T-helper 17 cell (primary cell): ENCODE measurements at regions not wholly inside any gene's neighbourhood (a gene's known extent, or its start where the extent isn't known, plus 50 kb on each side); places are given as distances from the start of the nearest gene placed in this dataset.

Source experiments
- ATAC-seq: fragments of 150-1000 bp; cut with Tn5 transposase; 2 replicates; pipeline ENCODE4 v1.10.0; 2021; ENCODE audit warnings: mild to moderate bottlenecking, moderate library complexity
- DNase-seq, 3 donors: peaks; one replicate each; pipeline versions ENCODE4 v3.0.0 to v3.0.0-alpha.2; 2020 to 2021
- H3K9me3 ChIP-seq: one replicate; pipeline ENCODE4 v1.7.0; 2013; ENCODE audit warnings: low read length, mild to moderate bottlenecking; ENCODE audit not compliant: control insufficient read depth, poor library complexity, severe bottlenecking
- H3K27ac Mint-ChIP-seq: one replicate; pipeline ENCODE4 v1.8.0; 2022; ENCODE audit warnings: mild to moderate bottlenecking, moderate library complexity, mixed read lengths
- H3K27me3 Mint-ChIP-seq: one replicate; pipeline ENCODE4 v1.8.0; 2022; ENCODE audit warnings: mixed read lengths
- H3K36me3 Mint-ChIP-seq: one replicate; pipeline ENCODE4 v1.8.0; 2022; ENCODE audit warnings: low read depth, mixed read lengths
- H3K4me1 Mint-ChIP-seq: one replicate; pipeline ENCODE4 v1.8.0; 2022; ENCODE audit warnings: mild to moderate bottlenecking, mixed read lengths
- H3K4me3 Mint-ChIP-seq: one replicate; pipeline ENCODE4 v1.8.0; 2022; ENCODE audit warnings: mild to moderate bottlenecking, moderate library complexity, mixed read lengths

DNA sequence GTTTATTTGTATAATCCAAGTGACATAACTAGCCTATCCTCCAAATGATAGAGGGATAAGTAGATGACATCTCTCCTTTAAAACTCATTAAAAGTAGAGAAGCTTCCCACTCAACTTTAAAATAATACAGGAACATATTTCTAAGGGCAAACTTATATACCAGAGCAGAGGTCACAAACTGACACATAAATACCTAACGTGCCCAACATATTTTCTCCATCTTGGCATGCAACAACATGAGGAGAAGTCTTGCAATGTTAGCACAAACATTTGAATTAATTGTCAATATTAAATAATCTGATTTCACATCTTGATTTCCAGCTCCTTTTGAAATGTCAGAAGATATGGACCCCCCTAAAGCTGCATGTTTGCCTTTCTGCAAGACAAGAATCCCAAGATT is 335.0 kb downstream of the DEPDC1B start:
- Mint-ChIP-seq H3K4me1 (no peaks in the 10 kb centered on the region), H3K36me3 (no peaks in the 10 kb centered on the region), H3K27me3 (no peaks in the 10 kb centered on the region), H3K27ac (no peak overlapping the region), H3K4me3 (no peak overlapping the region)
- no peak for DNase-seq
- ATAC-seq = no peak
- no peaks in the 10 kb centered on the region for H3K9me3 ChIP-seq

DNA sequence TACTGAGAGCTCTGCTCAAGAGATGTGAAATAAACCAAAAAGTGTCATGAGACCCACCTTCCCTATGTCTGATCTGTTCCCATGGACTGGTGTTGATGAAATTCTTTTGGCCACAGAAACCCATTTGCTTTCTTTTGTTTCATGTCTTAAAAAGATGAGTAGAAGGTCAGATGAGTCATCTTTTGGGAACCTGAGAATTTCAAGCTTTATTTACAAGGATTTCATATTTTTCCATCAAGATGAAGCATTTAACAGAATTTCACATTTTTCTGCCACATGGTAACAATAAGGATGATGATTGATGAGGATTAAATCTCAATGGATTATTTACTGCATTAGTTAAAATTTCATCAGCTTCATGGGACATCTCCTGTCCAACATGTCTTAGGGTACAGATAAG is 337.8 kb downstream of the DEPDC1B start:
- H3K4me3 Mint-ChIP-seq = no peak overlapping the region
- no peaks in the 10 kb centered on the region for H3K4me1 Mint-ChIP-seq
- no peaks in the 10 kb centered on the region for H3K9me3 ChIP-seq
- H3K27ac Mint-ChIP-seq = no peak overlapping the region
- DNase-seq (no peak), ATAC-seq (no peak)
- H3K36me3 Mint-ChIP-seq = no peaks in the 10 kb centered on the region
- no peaks in the 10 kb centered on the region for H3K27me3 Mint-ChIP-seq

GRCh38 chr5:60360355-60360754 is 339.6 kb downstream of the DEPDC1B start:
- no peak overlapping the region for H3K4me3 Mint-ChIP-seq
- no peaks in the 10 kb centered on the region for H3K36me3 Mint-ChIP-seq
- no peaks in the 10 kb centered on the region for H3K4me1 Mint-ChIP-seq
- ATAC-seq = no peak
- no peak overlapping the region for H3K27ac Mint-ChIP-seq
- no peaks in the 10 kb centered on the region for H3K27me3 Mint-ChIP-seq
- no peak for DNase-seq
- H3K9me3 ChIP-seq = peaks cover 3% of the 10 kb centered on the region

DNA sequence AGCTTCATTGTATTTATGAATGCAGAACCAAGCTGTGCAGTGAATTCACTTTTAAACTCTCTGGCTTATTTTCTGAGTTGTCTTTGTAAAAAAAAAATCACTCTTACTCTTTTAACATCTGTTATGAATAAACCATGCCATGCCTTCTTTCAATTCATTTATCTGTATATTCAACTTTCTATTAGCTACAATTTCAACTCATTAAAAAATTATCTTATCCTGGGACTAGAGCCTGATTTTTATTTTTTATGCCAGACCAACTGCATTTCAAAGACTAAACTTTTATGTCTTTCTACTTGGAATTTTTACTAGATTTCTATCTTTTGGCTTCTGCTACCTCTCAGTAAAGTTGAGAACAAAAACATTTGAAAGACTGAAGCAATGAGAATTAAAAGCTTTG is 342.7 kb downstream of the DEPDC1B start:
- H3K4me1 Mint-ChIP-seq = no peaks in the 10 kb centered on the region
- H3K27ac Mint-ChIP-seq = no peak overlapping the region
- H3K4me3 Mint-ChIP-seq = no peak overlapping the region

DNA sequence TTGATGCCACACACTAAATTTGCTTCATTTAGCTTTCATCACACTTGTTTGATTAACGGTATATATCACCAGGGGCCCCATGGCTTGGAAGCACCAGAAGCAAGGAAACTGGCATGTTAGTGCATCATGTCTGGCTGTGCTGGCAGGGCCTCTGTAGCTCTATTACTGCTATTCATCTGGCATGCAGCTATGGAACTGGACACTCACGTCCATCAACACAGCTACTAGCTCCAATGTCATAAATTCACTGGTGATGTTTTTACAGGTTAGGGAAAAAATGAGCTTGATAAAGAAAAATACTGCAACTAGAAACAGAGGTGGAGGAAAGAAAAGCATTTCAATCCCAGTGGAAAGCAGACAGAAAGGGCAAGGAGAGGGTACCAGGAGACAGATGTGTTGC is 343.2 kb downstream of the DEPDC1B start:
- no peak for DNase-seq
- Mint-ChIP-seq H3K27me3 (no peaks in the 10 kb centered on the region), H3K4me3 (no peak overlapping the region), H3K27ac (no peak overlapping the region), H3K4me1 (no peaks in the 10 kb centered on the region), H3K36me3 (no peaks in the 10 kb centered on the region)
- peaks cover 3% of the 10 kb centered on the region for H3K9me3 ChIP-seq
- no peak for ATAC-seq

More for the DNA sequence above, 342.7 kb downstream of the DEPDC1B start:
- H3K27me3 Mint-ChIP-seq = no peaks in the 10 kb centered on the region
- no peak for ATAC-seq
- no peak for DNase-seq
- H3K36me3 Mint-ChIP-seq = no peaks in the 10 kb centered on the region
- H3K9me3 ChIP-seq = peaks cover 3% of the 10 kb centered on the region

DNA sequence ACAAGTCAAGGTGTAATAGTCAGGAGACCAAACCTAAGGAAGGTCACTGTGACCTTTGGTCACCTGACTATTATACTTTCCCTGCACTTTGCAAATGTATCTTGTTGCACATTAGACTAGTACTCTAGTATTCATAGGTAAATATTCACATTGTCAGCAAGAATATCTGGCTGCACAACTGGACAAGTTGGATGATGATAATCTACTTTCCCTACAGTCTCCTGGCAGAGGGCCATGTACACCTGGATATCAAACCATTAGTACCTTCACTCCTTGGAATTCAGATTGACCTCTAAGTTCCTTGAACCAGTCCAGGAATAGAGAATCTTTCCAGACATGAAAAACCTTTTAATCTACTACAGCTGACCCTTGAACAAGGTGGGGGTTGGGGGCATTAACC is 344.8 kb downstream of the DEPDC1B start:
- Mint-ChIP-seq H3K4me1 (no peaks in the 10 kb centered on the region), H3K36me3 (no peaks in the 10 kb centered on the region), H3K27ac (no peak overlapping the region), H3K27me3 (no peaks in the 10 kb centered on the region), H3K4me3 (no peak overlapping the region)
- peaks cover 3% of the 10 kb centered on the region for H3K9me3 ChIP-seq
- DNase-seq (no peak), ATAC-seq (no peak)

GRCh38 chr5:60354311-60354710 is 345.7 kb downstream of the DEPDC1B start:
- Mint-ChIP-seq H3K4me3 (no peak overlapping the region), H3K27ac (no peak overlapping the region), H3K4me1 (no peaks in the 10 kb centered on the region), H3K27me3 (no peaks in the 10 kb centered on the region), H3K36me3 (no peaks in the 10 kb centered on the region)
- peaks cover 3% of the 10 kb centered on the region for H3K9me3 ChIP-seq
- no peak for ATAC-seq
- no peak for DNase-seq

GRCh38 chr5:60352992-60353599 is 346.9 kb downstream of the DEPDC1B start:
- no peaks in the 10 kb centered on the region for H3K27me3 Mint-ChIP-seq
- no peak overlapping the region for H3K27ac Mint-ChIP-seq
- no peak overlapping the region for H3K4me3 Mint-ChIP-seq
- H3K36me3 Mint-ChIP-seq = no peaks in the 10 kb centered on the region
- DNase-seq (no peak), ATAC-seq (no peak)
- H3K9me3 ChIP-seq = peaks cover 3% of the 10 kb centered on the region
- H3K4me1 Mint-ChIP-seq = no peaks in the 10 kb centered on the region

GRCh38 chr5:60350794-60351193 is 349.2 kb downstream of the DEPDC1B start:
- DNase-seq (no peak), ATAC-seq (no peak)
- H3K4me3 Mint-ChIP-seq = no peak overlapping the region
- H3K4me1 Mint-ChIP-seq = no peaks in the 10 kb centered on the region
- no peaks in the 10 kb centered on the region for H3K27me3 Mint-ChIP-seq
- H3K27ac Mint-ChIP-seq = no peak overlapping the region
- no peaks in the 10 kb centered on the region for H3K9me3 ChIP-seq
- no peaks in the 10 kb centered on the region for H3K36me3 Mint-ChIP-seq

DNA sequence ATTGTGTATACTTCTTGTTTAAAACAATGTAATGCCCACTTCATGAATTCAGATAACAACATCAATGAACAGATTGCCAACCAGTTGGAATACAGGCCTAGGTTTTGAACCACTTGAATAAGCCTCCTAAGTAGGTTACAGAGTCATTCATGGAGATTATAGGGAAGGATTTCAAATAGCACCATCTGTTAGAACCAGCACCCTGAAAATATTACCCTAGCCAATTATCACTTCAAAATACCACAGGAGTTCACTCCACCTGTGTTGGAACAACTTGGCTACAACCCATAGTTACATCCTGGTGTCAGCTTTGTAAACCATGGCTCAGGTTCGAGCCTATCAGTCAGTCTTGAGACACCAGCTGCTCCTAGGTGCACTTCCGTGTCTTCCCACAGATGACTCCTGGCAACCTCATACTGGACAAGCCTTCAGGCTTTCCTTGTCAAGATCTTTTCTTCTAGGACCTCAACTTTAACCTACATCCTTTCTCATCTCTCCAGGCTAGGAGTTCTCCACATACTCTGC is 350.0 kb downstream of the DEPDC1B start:
- Mint-ChIP-seq H3K4me3 (no peak overlapping the region), H3K27me3 (no peaks in the 10 kb centered on the region), H3K36me3 (no peaks in the 10 kb centered on the region), H3K4me1 (no peaks in the 10 kb centered on the region), H3K27ac (no peak overlapping the region)
- ATAC-seq (no peak), DNase-seq (no peak)
- H3K9me3 ChIP-seq = no peaks in the 10 kb centered on the region

DNA sequence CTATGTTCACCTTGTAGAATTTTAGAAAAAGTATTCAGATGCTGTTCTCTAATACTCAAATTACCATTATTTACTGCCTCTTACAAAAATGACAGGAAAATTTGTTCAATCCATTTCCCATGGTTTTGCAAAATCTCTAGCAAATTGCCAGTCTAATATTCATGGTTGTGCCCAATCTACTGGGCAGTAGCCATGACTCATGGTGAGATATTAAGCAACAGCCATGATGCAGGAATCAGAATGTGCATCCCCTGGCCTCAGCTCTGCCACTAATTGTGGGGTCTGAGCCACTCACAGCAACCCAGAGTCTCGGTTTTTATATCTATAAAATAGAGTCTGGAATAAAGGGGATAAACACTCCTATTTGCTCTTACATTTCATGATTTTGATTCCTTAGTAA is 353.6 kb downstream of the DEPDC1B start:
- ATAC-seq (no peak), DNase-seq (no peak)
- Mint-ChIP-seq H3K4me1 (no peaks in the 10 kb centered on the region), H3K27ac (no peak overlapping the region), H3K4me3 (no peak overlapping the region), H3K36me3 (no peaks in the 10 kb centered on the region), H3K27me3 (no peaks in the 10 kb centered on the region)
- no peaks in the 10 kb centered on the region for H3K9me3 ChIP-seq

DNA sequence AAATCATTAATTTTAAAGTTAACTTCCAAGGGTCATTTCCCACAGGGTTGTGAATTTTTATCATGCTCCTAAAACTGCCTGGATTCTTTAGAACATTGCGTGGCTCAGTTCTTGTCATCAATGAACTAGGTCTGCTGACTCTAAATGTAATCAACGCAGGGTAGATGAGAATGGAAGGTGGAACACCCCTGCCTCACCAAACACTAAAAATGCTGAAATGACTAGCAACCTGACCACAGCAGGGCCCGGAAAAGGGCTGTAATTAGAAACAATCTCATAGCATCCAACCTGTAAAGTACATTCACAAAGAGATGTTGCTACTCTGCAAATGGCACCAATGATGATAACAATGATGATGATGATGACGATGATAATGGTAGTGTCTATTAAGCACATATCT is 356.9 kb downstream of the DEPDC1B start:
- no peaks in the 10 kb centered on the region for H3K9me3 ChIP-seq
- no peak for DNase-seq
- H3K36me3 Mint-ChIP-seq = no peaks in the 10 kb centered on the region
- no peaks in the 10 kb centered on the region for H3K4me1 Mint-ChIP-seq
- ATAC-seq = no peak
- H3K27me3 Mint-ChIP-seq = no peaks in the 10 kb centered on the region
- H3K27ac Mint-ChIP-seq = no peak overlapping the region
- H3K4me3 Mint-ChIP-seq = no peak overlapping the region

- no peak overlapping the region for H3K4me3 Mint-ChIP-seq
- no peak overlapping the region for H3K27ac Mint-ChIP-seq
- DNase-seq (no peak), ATAC-seq (no peak)
- H3K4me1 Mint-ChIP-seq = no peaks in the 10 kb centered on the region
- no peaks in the 10 kb centered on the region for H3K27me3 Mint-ChIP-seq
- H3K36me3 Mint-ChIP-seq = no peaks in the 10 kb centered on the region
- H3K9me3 ChIP-seq = no peaks in the 10 kb centered on the region
Measured at GRCh38 chr5:60340965-60341471, 358.9 kb downstream of the DEPDC1B start.

GRCh38 chr5:60340326-60340725 is 359.6 kb downstream of the DEPDC1B start:
- H3K36me3 Mint-ChIP-seq = no peaks in the 10 kb centered on the region
- H3K27me3 Mint-ChIP-seq = no peaks in the 10 kb centered on the region
- DNase-seq (no peak), ATAC-seq (no peak)
- no peak overlapping the region for H3K4me3 Mint-ChIP-seq
- H3K9me3 ChIP-seq = no peaks in the 10 kb centered on the region
- H3K27ac Mint-ChIP-seq = no peak overlapping the region
- H3K4me1 Mint-ChIP-seq = no peaks in the 10 kb centered on the region
